IMR-90 (cell line): ENCODE measurements at regions not wholly inside any gene's neighbourhood (a gene's known extent, or its start where the extent isn't known, plus 50 kb on each side); places are given as distances from the start of the nearest gene placed in this dataset.

Source experiments
- ATAC-seq: fragments of 200-7000 bp; cut with Tn5 transposase; 2 replicates; pipeline ENCODE4 v1.9.1; 2020; ENCODE audit warnings: low read depth, mild to moderate bottlenecking, moderate library complexity
- BruUV-seq: library from RNA; stranded (reverse); fragments of 400-500 nt; replicated peaks from 2 replicates; lab custom pipeline; 2021; lab: Mats Ljungman, UMichigan
- CTCF ChIA-PET: fragments of 300-600 bp; formaldehyde crosslinking; extraction: SDS; loops from one replicate; lab custom pipeline; 2021; ENCODE audit warnings: antibody characterized with exemption; lab: Yijun Ruan, JAX
- POLR2A ChIA-PET: fragments of 300-600 bp; sonication (Branson Sonifier 250); formaldehyde crosslinking; loops from one replicate; lab custom pipeline; 2022; ENCODE audit warnings: antibody characterized with exemption; ENCODE audit not compliant: unreplicated experiment; lab: Charles Lee
- DNase-seq: peaks from one replicate; pipeline ENCODE4 v3.0.0; 2013
- H2AFZ ChIP-seq: replicated peaks from 2 replicates; pipeline ENCODE3; 2013; ENCODE audit warnings: low read length, mild to moderate bottlenecking; ENCODE audit not compliant: poor library complexity
- H2AK5ac ChIP-seq: 2 replicates; pipeline ENCODE4 v1.6.1; 2013; ENCODE audit warnings: low read depth, low read length, inconsistent platforms
- H2AK9ac ChIP-seq: replicated peaks from 2 replicates; pipeline ENCODE3; 2013; ENCODE audit warnings: mild to moderate bottlenecking, low read depth, low read length, moderate library complexity; ENCODE audit not compliant: poor library complexity
- H2BK120ac ChIP-seq: 2 replicates; pipeline ENCODE4 v1.6.1; 2013; ENCODE audit warnings: low read depth, low read length, inconsistent platforms
- H2BK15ac ChIP-seq: 3 replicates; pipeline ENCODE4 v1.6.1; 2013; ENCODE audit warnings: low read depth, low read length, inconsistent platforms
- H2BK20ac ChIP-seq: 2 replicates; pipeline ENCODE4 v1.6.1; 2013; ENCODE audit warnings: low read depth, mild to moderate bottlenecking, inconsistent platforms, low read length, moderate library complexity
- H2BK5ac ChIP-seq: 2 replicates; pipeline ENCODE4 v1.6.1; 2013; ENCODE audit warnings: mild to moderate bottlenecking, low read depth, low read length, inconsistent platforms; ENCODE audit not compliant: poor library complexity, severe bottlenecking
- H3K14ac ChIP-seq: replicated peaks from 2 replicates; pipeline ENCODE4 v1.6.1; 2013; ENCODE audit warnings: low read depth, low read length, inconsistent platforms
- H3K18ac ChIP-seq: 2 replicates; pipeline ENCODE4 v1.6.1; 2013; ENCODE audit warnings: low read depth, low read length, control low read depth
- H3K23ac ChIP-seq: 2 replicates; pipeline ENCODE4 v1.6.1; 2013; ENCODE audit warnings: low read depth, low read length, inconsistent platforms
- H3K27ac ChIP-seq: 2 replicates; pipeline ENCODE4 v1.5.1; 2013; ENCODE audit warnings: mild to moderate bottlenecking, control low read depth, low read length; ENCODE audit not compliant: insufficient read depth
- H3K27me3 ChIP-seq: 2 replicates; pipeline ENCODE4 v1.6.1; 2013; ENCODE audit warnings: low read length; ENCODE audit not compliant: control insufficient read depth, insufficient read depth
- H3K36me3 ChIP-seq: 2 replicates; pipeline ENCODE4 v1.6.1; 2013; ENCODE audit warnings: low read length, mixed read lengths; ENCODE audit not compliant: control insufficient read depth, insufficient read depth
- H3K4ac ChIP-seq: 2 replicates; pipeline ENCODE4 v1.6.1; 2013; ENCODE audit warnings: low read depth, low read length, inconsistent platforms
- H3K4me1 ChIP-seq: 2 replicates; pipeline ENCODE4 v1.6.1; 2013; ENCODE audit warnings: low read length, mixed read lengths; ENCODE audit not compliant: control insufficient read depth, insufficient read depth
- H3K4me2 ChIP-seq: 2 replicates; pipeline ENCODE4 v1.6.1; 2013; ENCODE audit warnings: low read depth, mild to moderate bottlenecking, control low read depth, low read length, moderate library complexity
- H3K4me3 ChIP-seq: 2 replicates; pipeline ENCODE4 v1.5.1; 2013; ENCODE audit warnings: low read depth, mild to moderate bottlenecking, control low read depth, low read length, moderate library complexity; ENCODE audit not compliant: insufficient read depth
- H3K56ac ChIP-seq: 2 replicates; pipeline ENCODE4 v1.6.1; 2013; ENCODE audit warnings: low read length, inconsistent platforms; ENCODE audit not compliant: insufficient read depth; ENCODE audit errors: extremely low read depth
- H3K79me1 ChIP-seq, 2 experiments: 2 replicates each; pipeline ENCODE4 v1.6.1; 2013; ENCODE audit warnings: low read length in 2 of 2, inconsistent platforms in 1 of 2, low read depth in 1 of 2
- H3K9ac ChIP-seq: 2 replicates; pipeline ENCODE4 v1.6.1; 2013; ENCODE audit warnings: low read depth, low read length, control low read depth
- H3K9me1 ChIP-seq: 2 replicates; pipeline ENCODE4 v1.6.1; 2013; ENCODE audit warnings: low read length, inconsistent platforms; ENCODE audit not compliant: insufficient read depth
- H3K9me3 ChIP-seq: 2 replicates; pipeline ENCODE4 v1.6.1; 2013; ENCODE audit warnings: low read length; ENCODE audit not compliant: control insufficient read depth, insufficient read depth
- H4K20me1 ChIP-seq: 2 replicates; pipeline ENCODE4 v1.6.1; 2013; ENCODE audit warnings: low read length, inconsistent platforms; ENCODE audit not compliant: insufficient read depth
- H4K5ac ChIP-seq: 2 replicates; pipeline ENCODE4 v1.6.1; 2013; ENCODE audit warnings: mild to moderate bottlenecking, low read depth, low read length, control low read depth
- H4K8ac ChIP-seq, 2 experiments: 2 replicates each; pipeline ENCODE4 v1.6.1; 2013; ENCODE audit warnings: low read depth in 2 of 2, low read length in 2 of 2, control low read depth in 1 of 2, inconsistent platforms in 1 of 2
- H4K91ac ChIP-seq: 2 replicates; pipeline ENCODE4 v1.6.1; 2013; ENCODE audit warnings: low read depth, low read length, inconsistent platforms; ENCODE audit not compliant: insufficient read depth
- BHLHE40 ChIP-seq: fragments of 150-350 bp; IDR thresholded peaks from 2 replicates; pipeline ENCODE4 v1.6.1; 2016; ENCODE audit warnings: mild to moderate bottlenecking, low read depth, low read length
- CEBPB ChIP-seq: IDR thresholded peaks from 2 replicates; pipeline ENCODE4 v1.6.1; 2012; ENCODE audit warnings: low read depth, low read length, improper control_type of control experiment
- CHD1 ChIP-seq: IDR thresholded peaks from 2 replicates; pipeline ENCODE4 v1.6.1; 2012; ENCODE audit warnings: low read depth, low read length, improper control_type of control experiment
- ELK1 ChIP-seq: fragments of 150-350 bp; IDR thresholded peaks from 2 replicates; pipeline ENCODE4 v1.6.1; 2016; ENCODE audit warnings: low read depth, mild to moderate bottlenecking, low read length, moderate library complexity, borderline replicate concordance
- FOS ChIP-seq: fragments of 150-350 bp; IDR thresholded peaks from 2 replicates; pipeline ENCODE4 v1.6.1; 2016; ENCODE audit warnings: low read depth, low read length
- MAFK ChIP-seq: IDR thresholded peaks from 2 replicates; pipeline ENCODE4 v1.6.1; 2012; ENCODE audit warnings: low read depth, low read length, improper control_type of control experiment
- MAZ ChIP-seq: IDR thresholded peaks from 2 replicates; pipeline ENCODE4 v1.6.1; 2012; ENCODE audit warnings: low read depth, mild to moderate bottlenecking, low read length, improper control_type of control experiment, moderate library complexity, borderline replicate concordance
- NFE2L2 ChIP-seq: fragments of 150-350 bp; IDR thresholded peaks from 2 replicates; pipeline ENCODE4 v1.6.1; 2016; ENCODE audit warnings: low read depth, mild to moderate bottlenecking, low read length
- POLR2A ChIP-seq: IDR thresholded peaks from 2 replicates; pipeline ENCODE4 v1.6.1; 2012; ENCODE audit warnings: mild to moderate bottlenecking, low read depth, low read length
- RAD21 ChIP-seq: IDR thresholded peaks from 2 replicates; pipeline ENCODE4 v1.6.1; 2012; ENCODE audit warnings: low read length, improper control_type of control experiment
- RCOR1 ChIP-seq: IDR thresholded peaks from 2 replicates; pipeline ENCODE4 v1.6.1; 2012; ENCODE audit warnings: mild to moderate bottlenecking, low read length, improper control_type of control experiment; ENCODE audit not compliant: insufficient replicate concordance
- RFX5 ChIP-seq: IDR thresholded peaks from 2 replicates; pipeline ENCODE4 v1.8.0; 2012; ENCODE audit warnings: low read depth, mild to moderate bottlenecking, low read length, moderate library complexity
- WGBS, 2 experiments: methylation state at CpG; one replicate each; pipeline versions ENCODE4 v1.1.5 to v1.1.7; 2013; ENCODE audit warnings: missing lambda C conversion rate in 2 of 2; ENCODE audit not compliant: insufficient read length in 1 of 2; ENCODE audit errors: extremely low coverage in 2 of 2; 5-methylcytosine and 5-hydroxymethylcytosine counted together
- dilution Hi-C: fragments of 300-500 bp; cut with HindIII; formaldehyde crosslinking; loops from one replicate; pipeline ENCODE4 v1.14.3; 2018; ENCODE audit warnings: low sequenced_read_pairs; ENCODE audit not compliant: unreplicated experiment
- in situ Hi-C: fragments of 300-500 bp; cut with MboI; formaldehyde crosslinking; loops from 3 replicates; pipeline ENCODE4 v1.14.3; 2019; ENCODE audit warnings: low sequenced_read_pairs, inconsistent platforms, mixed read lengths
- intact Hi-C: fragments of 100-400 bp; cut with micrococcal nuclease; formaldehyde crosslinking; loops from 2 replicates; pipeline ENCODE4 v1.10.0; 2022
- TF ChIP-seq, protein P1 (sequence below): fragments of 150-350 bp; IDR thresholded peaks from 2 replicates; pipeline ENCODE4 v1.6.1; 2017; ENCODE audit warnings: mild to moderate bottlenecking, antibody characterized with exemption, low read length, low read depth
- TF ChIP-seq, protein P2 (sequence below): conservative IDR thresholded peaks from 2 replicates; pipeline ENCODE4 v1.5.1; 2012; ENCODE audit warnings: mild to moderate bottlenecking, low read depth, low read length, improper control_type of control experiment

DNA sequence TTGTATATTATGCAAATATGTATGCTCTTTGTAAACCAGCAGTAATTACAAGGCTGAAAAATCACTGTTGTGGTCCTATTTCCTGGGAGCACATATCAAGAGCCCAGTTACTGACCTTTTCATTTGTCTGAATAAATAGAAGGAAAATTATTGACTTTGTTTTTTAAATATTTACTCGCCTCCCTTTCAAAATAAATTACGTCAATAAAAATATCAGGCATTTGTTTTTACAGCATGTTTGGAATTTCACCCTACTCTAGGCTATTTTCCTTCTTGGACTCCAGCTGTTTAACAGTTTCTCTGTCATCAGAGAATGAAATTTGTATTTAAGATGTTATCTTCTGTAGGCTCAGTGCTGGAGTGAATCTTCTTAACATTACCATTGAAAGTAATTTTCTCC, 59.9 kb upstream of the LRATD1 start:
- Histone ChIP-seq H3K23ac (no peak overlapping the region), H2BK15ac (no peak overlapping the region), H2BK5ac (no peak overlapping the region), H2BK120ac (no peak overlapping the region), H3K56ac (no peak overlapping the region), H2AK9ac (no peak overlapping the region), H4K20me1 (no peaks in the 10 kb centered on the region), H3K4me2 (no peak overlapping the region), H3K27me3 (no peaks in the 10 kb centered on the region), H4K8ac (no peak overlapping the region), H2BK20ac (no peak overlapping the region), H4K5ac (no peak overlapping the region), H3K79me1 (no peaks in the 10 kb centered on the region), H3K4ac (no peak overlapping the region), H3K36me3 (no peaks in the 10 kb centered on the region), H3K9me3 (no peaks in the 10 kb centered on the region), H4K91ac (no peak overlapping the region), H2AFZ (no peak overlapping the region), H3K4me1 (no peaks in the 10 kb centered on the region), H3K18ac (no peak overlapping the region), H3K9ac (no peak overlapping the region), H2AK5ac (no peak overlapping the region), H3K9me1 (no peaks in the 10 kb centered on the region), H3K27ac (no peak overlapping the region), H3K14ac (no peak overlapping the region), H3K4me3 (no peak overlapping the region)
- intact Hi-C loops, result no loop called here
- ATAC-seq, result no peak
- ChIA-PET CTCF (no interaction called here), POLR2A (no interaction called here)
- in situ Hi-C loops, result no loop called here
- no peak for DNase-seq
- WGBS, 2 experiments, result no CpG with 5 or more reads among the region's 2 CpGs
- BruUV-seq, result no TSS peak
- dilution Hi-C loops, result no loop called here
- TF ChIP-seq CEBPB (no peak), POLR2A (no peak), MAZ (no peak), CHD1 (no peak), RAD21 (no peak), ELK1 (no peak), RFX5 (no peak), MAFK (no peak), RCOR1 (no peak), BHLHE40 (no peak), NFE2L2 (no peak), FOS (no peak)
- TF ChIP-seq, protein P1, sequence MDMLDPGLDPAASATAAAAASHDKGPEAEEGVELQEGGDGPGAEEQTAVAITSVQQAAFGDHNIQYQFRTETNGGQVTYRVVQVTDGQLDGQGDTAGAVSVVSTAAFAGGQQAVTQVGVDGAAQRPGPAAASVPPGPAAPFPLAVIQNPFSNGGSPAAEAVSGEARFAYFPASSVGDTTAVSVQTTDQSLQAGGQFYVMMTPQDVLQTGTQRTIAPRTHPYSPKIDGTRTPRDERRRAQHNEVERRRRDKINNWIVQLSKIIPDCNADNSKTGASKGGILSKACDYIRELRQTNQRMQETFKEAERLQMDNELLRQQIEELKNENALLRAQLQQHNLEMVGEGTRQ, result no peak
- TF ChIP-seq, protein P2, sequence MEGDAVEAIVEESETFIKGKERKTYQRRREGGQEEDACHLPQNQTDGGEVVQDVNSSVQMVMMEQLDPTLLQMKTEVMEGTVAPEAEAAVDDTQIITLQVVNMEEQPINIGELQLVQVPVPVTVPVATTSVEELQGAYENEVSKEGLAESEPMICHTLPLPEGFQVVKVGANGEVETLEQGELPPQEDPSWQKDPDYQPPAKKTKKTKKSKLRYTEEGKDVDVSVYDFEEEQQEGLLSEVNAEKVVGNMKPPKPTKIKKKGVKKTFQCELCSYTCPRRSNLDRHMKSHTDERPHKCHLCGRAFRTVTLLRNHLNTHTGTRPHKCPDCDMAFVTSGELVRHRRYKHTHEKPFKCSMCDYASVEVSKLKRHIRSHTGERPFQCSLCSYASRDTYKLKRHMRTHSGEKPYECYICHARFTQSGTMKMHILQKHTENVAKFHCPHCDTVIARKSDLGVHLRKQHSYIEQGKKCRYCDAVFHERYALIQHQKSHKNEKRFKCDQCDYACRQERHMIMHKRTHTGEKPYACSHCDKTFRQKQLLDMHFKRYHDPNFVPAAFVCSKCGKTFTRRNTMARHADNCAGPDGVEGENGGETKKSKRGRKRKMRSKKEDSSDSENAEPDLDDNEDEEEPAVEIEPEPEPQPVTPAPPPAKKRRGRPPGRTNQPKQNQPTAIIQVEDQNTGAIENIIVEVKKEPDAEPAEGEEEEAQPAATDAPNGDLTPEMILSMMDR, result no peak
